B cell (primary cell): ENCODE measurements at regions not wholly inside any gene's neighbourhood (a gene's known extent, or its start where the extent isn't known, plus 50 kb on each side); places are given as distances from the start of the nearest gene placed in this dataset.

Source experiments
- ATAC-seq: fragments of 200-7000 bp; cut with Tn5 transposase; one replicate; pipeline ENCODE4 v1.10.0; 2021; ENCODE audit warnings: low read depth, mild to moderate bottlenecking, moderate number of reproducible peaks, moderate library complexity
- CTCF ChIA-PET: fragments of 350-600 bp; sonication (Branson Sonifier 250); formaldehyde crosslinking; loops from one replicate; lab custom pipeline; 2021; ENCODE audit warnings: antibody characterized with exemption, inconsistent platforms; lab: Charles Lee
- POLR2A ChIA-PET: fragments of 350-600 bp; sonication (Branson Sonifier 250); formaldehyde crosslinking; loops from one replicate; lab custom pipeline; 2021; ENCODE audit warnings: antibody characterized with exemption; lab: Charles Lee
- DNase-seq: peaks from one replicate; pipeline ENCODE4 v3.0.0; 2013
- H2AFZ ChIP-seq: 2 replicates; pipeline ENCODE4 v1.6.1; 2012; ENCODE audit warnings: mild to moderate bottlenecking, low read depth, low read length; ENCODE audit not compliant: insufficient read depth, poor library complexity, severe bottlenecking
- H3K27ac ChIP-seq, 2 donors: 1 replicate in 1 of 2; 2 replicates in 1 of 2; pipeline ENCODE4 v1.5.1; 2012 to 2013; ENCODE audit warnings: low read length in 2 of 2, mild to moderate bottlenecking in 2 of 2, moderate library complexity in 1 of 2
- H3K27me3 ChIP-seq, 4 experiments: fragments of 200-600 bp in 1 of 4; sonication (generic) in 1 of 4; replicated peaks in 1 of 4; 1 replicate in 2 of 4; 2 replicates in 2 of 4; pipeline versions ENCODE4 v1.6.1 to v1.7.0; 2013 to 2016; ENCODE audit warnings: low read length in 3 of 4, mild to moderate bottlenecking in 2 of 4, mixed read lengths in 1 of 4, moderate library complexity in 1 of 4; ENCODE audit not compliant: insufficient read depth in 4 of 4, control insufficient read depth in 3 of 4; ENCODE audit errors: control extremely low read depth in 1 of 4
- H3K36me3 ChIP-seq, 2 experiments: replicated peaks in 1 of 2; 1 replicate in 1 of 2; 2 replicates in 1 of 2; pipeline versions ENCODE4 v1.6.1 to v1.7.1; 2013; ENCODE audit warnings: low read length in 1 of 2; ENCODE audit not compliant: insufficient read depth in 2 of 2, control insufficient read depth in 1 of 2; ENCODE audit errors: control extremely low read depth in 1 of 2, extremely low read depth in 1 of 2
- H3K4me1 ChIP-seq, 2 donors: fragments of 200-600 bp in 1 of 2; sonication (generic) in 1 of 2; 1 replicate in 1 of 2; 2 replicates in 1 of 2; pipeline versions ENCODE4 v1.5.1 to v1.6.1; 2013 to 2017; ENCODE audit warnings: low read length in 2 of 2; ENCODE audit not compliant: control insufficient read depth in 2 of 2, insufficient read depth in 2 of 2
- H3K4me2 ChIP-seq: replicated peaks from 2 replicates; pipeline ENCODE3; 2012; ENCODE audit warnings: mild to moderate bottlenecking, low read depth, low read length; ENCODE audit not compliant: poor library complexity, severe bottlenecking
- H3K4me3 ChIP-seq, 5 experiments: fragments of 200-600 bp in 1 of 5; sonication (generic) in 1 of 5; 1 replicate in 3 of 5; 2 replicates in 2 of 5; pipeline versions ENCODE4 v1.5.1 to v1.7.0; 2011 to 2016; ENCODE audit warnings: low read length in 4 of 5, mild to moderate bottlenecking in 4 of 5, low read depth in 2 of 5, control low read depth in 1 of 5, moderate library complexity in 1 of 5; ENCODE audit not compliant: insufficient read depth in 1 of 5; ENCODE audit errors: control extremely low read depth in 1 of 5, extremely low read depth in 1 of 5
- H3K79me2 ChIP-seq: fragments of 200-600 bp; sonication (generic); one replicate; pipeline ENCODE4 v1.6.0; 2016; ENCODE audit warnings: low read length; ENCODE audit not compliant: control insufficient read depth, insufficient read depth
- H3K9ac ChIP-seq: fragments of 200-600 bp; sonication (generic); 2 replicates; pipeline ENCODE4 v1.6.1; 2017; ENCODE audit warnings: mild to moderate bottlenecking, low read length, moderate library complexity
- H3K9me3 ChIP-seq, 3 donors: one replicate each; pipeline versions ENCODE4 v1.6.1 to v1.7.1; 2013; ENCODE audit warnings: low read length in 2 of 3; ENCODE audit not compliant: control insufficient read depth in 2 of 3, insufficient read depth in 1 of 3; ENCODE audit errors: control extremely low read depth in 1 of 3
- H4K20me1 ChIP-seq: 2 replicates; pipeline ENCODE4 v1.6.0; 2012; ENCODE audit warnings: mild to moderate bottlenecking, low read length; ENCODE audit not compliant: insufficient read depth, control insufficient read depth, poor library complexity, severe bottlenecking
- H3K27ac Mint-ChIP-seq: one replicate; pipeline ENCODE4 v1.8.0; 2021; ENCODE audit warnings: mixed read lengths
- H3K27me3 Mint-ChIP-seq: one replicate; pipeline ENCODE4 v1.8.0; 2021; ENCODE audit warnings: mixed read lengths
- H3K4me1 Mint-ChIP-seq: one replicate; pipeline ENCODE4 v1.8.0; 2021; ENCODE audit warnings: mixed read lengths
- H3K4me3 Mint-ChIP-seq: one replicate; pipeline ENCODE4 v1.8.0; 2021; ENCODE audit warnings: mixed read lengths
- H3K9me3 Mint-ChIP-seq: one replicate; pipeline ENCODE4 v1.8.0; 2022; ENCODE audit warnings: mixed read lengths; ENCODE audit not compliant: insufficient read depth
- EZH2 ChIP-seq: IDR thresholded peaks from 2 replicates; pipeline ENCODE4 v1.6.1; 2012; ENCODE audit warnings: borderline replicate concordance, low read depth, mild to moderate bottlenecking, moderate library complexity, low read length; ENCODE audit not compliant: insufficient read depth, poor library complexity, severe bottlenecking
- WGBS: methylation state at CpG from one replicate; pipeline ENCODE4 v1.1.5; 2013; ENCODE audit warnings: missing lambda C conversion rate; ENCODE audit not compliant: insufficient coverage; 5-methylcytosine and 5-hydroxymethylcytosine counted together
- intact Hi-C: fragments of 100-400 bp; cut with micrococcal nuclease; formaldehyde crosslinking; loops from one replicate; pipeline ENCODE4 v1.10.0; 2022
- TF ChIP-seq, protein P1 (sequence below): fragments of 200-600 bp; IDR thresholded peaks from one replicate; pipeline ENCODE4 v1.8.0; 2022; ENCODE audit warnings: antibody characterized with exemption, mild to moderate bottlenecking

DNA sequence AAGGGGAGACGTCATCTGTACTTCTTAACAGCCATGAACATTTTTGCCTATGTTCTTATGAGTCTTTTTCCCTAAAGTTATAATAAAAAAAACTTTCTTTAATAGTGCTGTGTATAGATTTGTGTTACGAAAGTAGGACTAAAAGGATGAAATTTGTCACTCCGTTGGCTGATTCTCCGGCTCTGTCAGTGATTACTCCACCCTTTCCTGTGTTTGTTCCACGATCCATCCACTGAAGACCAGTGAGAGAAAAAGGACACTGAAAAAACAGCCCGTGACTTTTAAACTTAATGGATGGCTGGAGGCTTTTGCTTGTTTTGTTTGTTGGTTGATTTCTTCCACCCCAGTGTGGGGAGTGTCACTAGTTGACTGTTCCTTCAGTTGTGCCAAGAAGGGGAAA, 232.0 kb upstream of the NOX3 start:
- no peak for DNase-seq
- Mint-ChIP-seq H3K9me3 (no peaks in the 10 kb centered on the region), H3K27ac (no peak overlapping the region), H3K27me3 (no peaks in the 10 kb centered on the region), H3K4me1 (no peaks in the 10 kb centered on the region), H3K4me3 (no peak overlapping the region)
- no peak overlapping the region for H2AFZ ChIP-seq
- no peaks in the 10 kb centered on the region for H3K9me3 ChIP-seq
- H4K20me1 ChIP-seq, result no peaks in the 10 kb centered on the region
- no peak overlapping the region for H3K4me2 ChIP-seq
- H3K79me2 ChIP-seq, result no peaks in the 10 kb centered on the region
- POLR2A ChIA-PET, result no interaction called here
- ATAC-seq, result no peak
- intact Hi-C loops, result no loop called here
- H3K9ac ChIP-seq, result no peak overlapping the region
- no peaks in the 10 kb centered on the region for H3K4me1 ChIP-seq
- H3K27ac ChIP-seq, result no peak overlapping the region
- no peaks in the 10 kb centered on the region for H3K27me3 ChIP-seq
- TF ChIP-seq, protein P1, sequence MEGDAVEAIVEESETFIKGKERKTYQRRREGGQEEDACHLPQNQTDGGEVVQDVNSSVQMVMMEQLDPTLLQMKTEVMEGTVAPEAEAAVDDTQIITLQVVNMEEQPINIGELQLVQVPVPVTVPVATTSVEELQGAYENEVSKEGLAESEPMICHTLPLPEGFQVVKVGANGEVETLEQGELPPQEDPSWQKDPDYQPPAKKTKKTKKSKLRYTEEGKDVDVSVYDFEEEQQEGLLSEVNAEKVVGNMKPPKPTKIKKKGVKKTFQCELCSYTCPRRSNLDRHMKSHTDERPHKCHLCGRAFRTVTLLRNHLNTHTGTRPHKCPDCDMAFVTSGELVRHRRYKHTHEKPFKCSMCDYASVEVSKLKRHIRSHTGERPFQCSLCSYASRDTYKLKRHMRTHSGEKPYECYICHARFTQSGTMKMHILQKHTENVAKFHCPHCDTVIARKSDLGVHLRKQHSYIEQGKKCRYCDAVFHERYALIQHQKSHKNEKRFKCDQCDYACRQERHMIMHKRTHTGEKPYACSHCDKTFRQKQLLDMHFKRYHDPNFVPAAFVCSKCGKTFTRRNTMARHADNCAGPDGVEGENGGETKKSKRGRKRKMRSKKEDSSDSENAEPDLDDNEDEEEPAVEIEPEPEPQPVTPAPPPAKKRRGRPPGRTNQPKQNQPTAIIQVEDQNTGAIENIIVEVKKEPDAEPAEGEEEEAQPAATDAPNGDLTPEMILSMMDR, result no peak
- TF ChIP-seq EZH2, result no peak
- CTCF ChIA-PET, result no interaction called here
- no peaks in the 10 kb centered on the region for H3K36me3 ChIP-seq
- WGBS, result 83% methylated on average over 2 of the region's 6 CpGs
- no peak overlapping the region for H3K4me3 ChIP-seq

DNA sequence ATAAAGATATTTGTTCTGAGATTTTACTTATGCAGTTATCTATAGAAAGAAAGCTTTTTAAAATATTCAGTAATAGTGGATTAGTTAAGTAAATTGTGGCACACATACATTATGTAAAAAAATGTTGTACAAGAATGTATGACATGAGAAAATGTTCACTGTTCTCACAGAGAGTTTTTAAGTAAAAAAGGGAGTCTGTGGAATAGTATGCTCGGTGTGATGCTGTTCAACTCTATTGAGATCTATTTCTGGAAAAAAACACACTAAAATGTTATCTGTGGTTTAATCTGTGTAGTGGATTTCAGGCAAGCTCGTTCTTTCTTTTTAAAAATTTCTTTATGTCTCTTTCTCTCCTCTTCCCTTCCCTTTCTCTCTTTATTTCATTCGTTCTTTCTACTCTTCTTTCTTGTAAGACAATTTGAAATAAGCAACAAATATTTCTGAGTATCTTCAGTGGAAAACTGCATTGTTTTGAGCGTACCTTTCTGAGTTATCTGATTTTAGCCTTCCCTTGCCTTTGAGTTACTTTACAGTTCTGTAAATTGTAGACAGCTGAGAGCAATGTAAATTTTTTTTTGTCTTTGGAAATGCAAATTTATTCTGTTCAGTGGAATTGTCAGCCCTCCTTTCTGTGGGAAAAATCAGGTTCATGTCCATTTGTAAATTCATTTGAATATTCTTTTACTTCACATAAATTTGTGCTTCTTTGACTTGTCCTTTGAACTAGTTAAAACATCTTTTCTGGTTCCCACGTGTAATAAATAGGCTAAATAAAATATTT, 229.0 kb upstream of the NOX3 start:
- WGBS, result no CpG with 5 or more reads among the region's 5 CpGs
- Histone ChIP-seq H2AFZ (no peak overlapping the region), H3K9ac (no peak overlapping the region), H3K27me3 (no peaks in the 10 kb centered on the region), H3K36me3 (no peaks in the 10 kb centered on the region), H3K79me2 (no peaks in the 10 kb centered on the region), H3K27ac (no peak overlapping the region), H4K20me1 (no peaks in the 10 kb centered on the region), H3K4me2 (no peak overlapping the region), H3K4me1 (no peaks in the 10 kb centered on the region), H3K9me3 (no peaks in the 10 kb centered on the region), H3K4me3 (no peak overlapping the region)
- DNase-seq (no peak), ATAC-seq (no peak)
- TF ChIP-seq EZH2, result no peak
- TF ChIP-seq, protein P1, result no peak
- H3K27me3 Mint-ChIP-seq, result no peaks in the 10 kb centered on the region
- no peaks in the 10 kb centered on the region for H3K4me1 Mint-ChIP-seq
- POLR2A ChIA-PET, result no interaction called here
- intact Hi-C loops, result no loop called here
- H3K9me3 Mint-ChIP-seq, result no peaks in the 10 kb centered on the region
- CTCF ChIA-PET, result no interaction called here
- H3K4me3 Mint-ChIP-seq, result no peak overlapping the region
- no peak overlapping the region for H3K27ac Mint-ChIP-seq
